Kidney epithelial cell (primary cell): ENCODE measurements at regions not wholly inside any gene's neighbourhood (a gene's known extent, or its start where the extent isn't known, plus 50 kb on each side); places are given as distances from the start of the nearest gene placed in this dataset.

Experiments used
- DNase-seq: peaks from one replicate; pipeline ENCODE4 v3.0.0-alpha.2; 2010; ENCODE audit warnings: low read depth
- H3K27me3 ChIP-seq: 2 replicates; pipeline ENCODE4 v1.6.0; 2011; ENCODE audit warnings: low read length; ENCODE audit not compliant: control insufficient read depth, insufficient read depth
- H3K36me3 ChIP-seq: 2 replicates; pipeline ENCODE4 v1.5.1; 2011; ENCODE audit warnings: low read length; ENCODE audit not compliant: control insufficient read depth, insufficient read depth
- H3K4me3 ChIP-seq: 2 replicates; pipeline ENCODE4 v1.5.1; 2011; ENCODE audit warnings: low read depth, mild to moderate bottlenecking, control low read depth, low read length
- TF ChIP-seq, protein P1 (sequence below): IDR thresholded peaks from 2 replicates; pipeline ENCODE4 v1.5.1; 2011; ENCODE audit warnings: mild to moderate bottlenecking, moderate library complexity, low read length, control low read depth, inconsistent platforms; ENCODE audit not compliant: insufficient read depth, poor library complexity, severe bottlenecking

DNA sequence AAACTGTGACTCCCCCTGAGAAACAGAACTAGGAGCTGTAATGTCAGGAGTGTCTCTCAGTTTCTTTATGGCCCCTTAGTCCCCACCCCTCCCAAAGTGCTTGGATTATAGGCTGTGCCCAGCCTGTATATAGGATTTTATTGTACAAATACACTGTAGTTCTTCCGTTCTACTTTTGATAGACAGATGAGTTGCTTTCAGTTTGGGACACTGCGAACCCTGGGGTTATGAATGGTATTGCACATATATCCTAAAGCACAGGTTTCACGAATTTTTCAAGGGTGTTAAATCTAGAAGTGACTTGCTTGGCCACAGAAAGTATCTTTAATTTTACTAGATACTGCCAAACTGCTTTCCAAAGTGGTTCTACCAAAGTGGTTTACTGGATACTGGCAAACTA is 152.9 kb upstream of the ATXN1 start:
- Histone ChIP-seq H3K4me3 (no peak overlapping the region), H3K27me3 (no peaks in the 10 kb centered on the region), H3K36me3 (no peaks in the 10 kb centered on the region)
- DNase-seq, result no peak
- TF ChIP-seq, protein P1, sequence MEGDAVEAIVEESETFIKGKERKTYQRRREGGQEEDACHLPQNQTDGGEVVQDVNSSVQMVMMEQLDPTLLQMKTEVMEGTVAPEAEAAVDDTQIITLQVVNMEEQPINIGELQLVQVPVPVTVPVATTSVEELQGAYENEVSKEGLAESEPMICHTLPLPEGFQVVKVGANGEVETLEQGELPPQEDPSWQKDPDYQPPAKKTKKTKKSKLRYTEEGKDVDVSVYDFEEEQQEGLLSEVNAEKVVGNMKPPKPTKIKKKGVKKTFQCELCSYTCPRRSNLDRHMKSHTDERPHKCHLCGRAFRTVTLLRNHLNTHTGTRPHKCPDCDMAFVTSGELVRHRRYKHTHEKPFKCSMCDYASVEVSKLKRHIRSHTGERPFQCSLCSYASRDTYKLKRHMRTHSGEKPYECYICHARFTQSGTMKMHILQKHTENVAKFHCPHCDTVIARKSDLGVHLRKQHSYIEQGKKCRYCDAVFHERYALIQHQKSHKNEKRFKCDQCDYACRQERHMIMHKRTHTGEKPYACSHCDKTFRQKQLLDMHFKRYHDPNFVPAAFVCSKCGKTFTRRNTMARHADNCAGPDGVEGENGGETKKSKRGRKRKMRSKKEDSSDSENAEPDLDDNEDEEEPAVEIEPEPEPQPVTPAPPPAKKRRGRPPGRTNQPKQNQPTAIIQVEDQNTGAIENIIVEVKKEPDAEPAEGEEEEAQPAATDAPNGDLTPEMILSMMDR, result no peak

DNA sequence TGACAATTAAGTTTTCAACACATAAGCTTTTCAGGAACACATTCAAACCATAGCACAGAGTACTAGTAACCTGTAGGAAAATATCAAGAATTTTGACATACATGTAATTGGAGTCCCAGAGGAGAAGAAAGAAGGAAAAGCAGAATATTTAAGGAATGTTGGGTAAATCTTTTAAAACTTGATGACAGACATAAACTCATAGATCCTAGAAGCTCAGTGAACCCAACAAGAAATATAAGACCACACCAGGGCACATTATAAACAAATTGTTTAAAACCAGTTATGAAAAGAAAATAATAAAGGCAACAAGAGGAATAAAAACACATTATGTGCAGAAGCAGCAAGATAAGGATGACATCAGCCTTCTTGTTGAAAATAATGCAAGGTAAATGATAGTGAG is 151.5 kb upstream of the ATXN1 start:
- H3K27me3 ChIP-seq, result no peaks in the 10 kb centered on the region
- no peaks in the 10 kb centered on the region for H3K36me3 ChIP-seq
- no peak for DNase-seq
- TF ChIP-seq, protein P1, result no peak
- H3K4me3 ChIP-seq, result no peak overlapping the region

DNA sequence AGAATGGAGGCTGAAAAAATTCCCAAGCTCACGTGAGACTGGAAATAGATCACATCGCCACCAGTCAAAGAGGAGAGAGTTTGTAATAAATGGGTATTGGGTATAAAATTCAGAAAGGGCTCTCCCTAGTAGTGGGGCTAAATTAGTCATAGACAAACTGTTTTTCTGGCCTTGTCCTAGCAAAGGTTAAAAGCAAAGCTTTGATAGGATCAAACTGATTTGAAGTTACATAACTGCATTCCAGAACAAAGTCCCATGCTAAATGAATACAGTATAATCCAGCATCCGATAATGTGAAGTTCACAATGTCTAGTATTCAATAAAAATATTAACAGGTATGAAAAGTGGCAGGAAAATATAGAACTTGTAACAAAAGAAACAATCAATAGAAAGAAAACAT is 149.8 kb upstream of the ATXN1 start:
- Histone ChIP-seq H3K4me3 (no peak overlapping the region), H3K27me3 (no peaks in the 10 kb centered on the region)
- TF ChIP-seq, protein P1, result no peak

DNA sequence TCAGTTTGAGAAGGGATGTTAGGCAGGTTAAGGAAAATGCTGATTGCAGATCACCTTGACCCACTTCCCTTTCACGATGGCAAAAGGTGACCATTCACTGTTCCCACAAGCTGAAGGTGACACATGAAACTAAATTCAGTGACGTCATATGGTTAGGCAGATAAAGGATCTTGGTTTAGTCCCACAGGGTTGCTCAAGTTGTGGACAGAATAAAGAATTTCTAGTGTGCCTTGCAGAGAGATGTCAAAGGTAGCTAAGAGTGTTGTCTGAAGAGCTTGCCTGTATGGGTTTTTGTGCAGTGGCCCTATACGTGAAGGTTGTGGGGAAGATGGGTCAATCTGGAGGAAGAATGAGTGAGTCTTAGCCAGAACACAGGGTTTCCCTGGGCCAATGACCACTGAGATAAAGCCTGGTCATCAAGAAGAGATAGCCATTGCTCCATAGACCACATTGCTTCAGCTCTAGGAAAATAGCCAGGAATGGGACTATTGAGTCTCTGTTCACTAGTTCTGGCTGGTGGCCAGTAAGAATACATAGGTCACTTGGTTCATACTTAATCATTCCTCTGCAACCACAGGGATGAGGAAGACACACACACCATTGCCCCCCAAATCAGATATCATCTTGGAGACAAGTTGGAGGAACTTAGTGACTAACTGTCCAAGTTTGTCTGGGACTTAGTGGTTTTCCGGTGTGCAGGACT is 148.5 kb upstream of the ATXN1 start:
- peak; percentile 43 for DNase-seq
- Histone ChIP-seq H3K27me3 (no peaks in the 10 kb centered on the region), H3K4me3 (no peak overlapping the region), H3K36me3 (no peaks in the 10 kb centered on the region)
- TF ChIP-seq, protein P1, result no peak

More for the DNA sequence above, 149.8 kb upstream of the ATXN1 start:
- H3K36me3 ChIP-seq, result no peaks in the 10 kb centered on the region
- DNase-seq, result no peak

DNA sequence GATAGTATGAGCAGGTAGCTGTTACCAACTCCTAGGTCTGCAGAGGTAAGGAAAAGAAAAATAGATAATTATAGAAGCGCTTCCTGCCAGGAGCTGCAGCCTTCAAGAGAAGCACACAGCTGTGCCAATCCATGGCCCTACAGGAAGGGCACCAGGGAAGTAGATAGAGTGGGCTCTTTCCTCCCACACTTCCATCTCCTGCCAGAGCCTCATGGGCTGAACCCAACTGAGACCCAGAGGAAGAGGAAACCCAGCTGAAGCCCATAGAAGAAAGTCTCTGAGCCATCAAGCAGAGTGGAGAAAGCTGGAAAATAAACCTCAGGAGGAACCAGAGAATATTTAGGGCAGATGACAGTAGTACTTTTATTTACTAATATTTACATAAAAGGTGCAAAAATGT is 146.7 kb upstream of the ATXN1 start:
- Histone ChIP-seq H3K36me3 (no peaks in the 10 kb centered on the region), H3K4me3 (no peak overlapping the region), H3K27me3 (no peaks in the 10 kb centered on the region)
- TF ChIP-seq, protein P1, result no peak
- DNase-seq, result no peak

DNA sequence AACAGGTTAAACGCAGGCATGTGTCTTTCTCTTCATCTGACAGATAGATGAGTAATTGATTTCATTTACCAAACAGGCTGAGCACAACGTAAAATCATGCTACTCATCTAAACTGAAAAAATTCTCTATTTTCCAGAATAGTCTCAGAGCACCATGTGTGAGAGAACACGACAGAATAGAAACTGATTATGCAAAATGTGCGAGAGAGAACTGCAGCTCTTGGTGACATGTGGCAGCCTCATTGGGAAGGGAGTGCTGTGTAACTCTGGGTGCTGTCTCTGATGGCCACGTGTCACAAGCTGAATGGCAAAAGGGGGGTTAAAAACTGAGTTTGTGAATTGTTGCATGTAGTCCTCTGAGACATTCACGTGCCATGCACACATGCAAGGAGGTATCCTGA is 143.7 kb upstream of the ATXN1 start:
- H3K36me3 ChIP-seq, result no peaks in the 10 kb centered on the region

More for the DNA sequence above, 143.7 kb upstream of the ATXN1 start:
- Histone ChIP-seq H3K27me3 (no peaks in the 10 kb centered on the region), H3K4me3 (no peak overlapping the region)
- TF ChIP-seq, protein P1, result no peak
- no peak for DNase-seq
